Endothelial cell of umbilical vein (primary cell): ENCODE measurements at regions not wholly inside any gene's neighbourhood (a gene's known extent, or its start where the extent isn't known, plus 50 kb on each side); places are given as distances from the start of the nearest gene placed in this dataset.

Experiments
- BruUV-seq: library from RNA; stranded (reverse); fragments of 400-500 nt; replicated peaks from 2 replicates; lab custom pipeline; 2021; lab: Mats Ljungman, UMichigan
- CTCF ChIA-PET: fragments of 300-600, 350-600 bp; sonication (Branson Sonifier 250); formaldehyde crosslinking; loops from one replicate; lab custom pipeline; 2021; ENCODE audit warnings: antibody characterized with exemption, inconsistent platforms; lab: Charles Lee
- POLR2A ChIA-PET: fragments of 300-600, 350-600 bp; sonication (Branson Sonifier 250); formaldehyde crosslinking; loops from one replicate; lab custom pipeline; 2021; ENCODE audit warnings: antibody characterized with exemption, inconsistent platforms; lab: Charles Lee
- DNase-seq: peaks from one replicate; pipeline ENCODE4 v3.0.0-alpha.2; 2011; ENCODE audit warnings: low read depth, low spot score
- FAIRE-seq: peaks from 2 replicates; lab custom pipeline; 2011; peaks lifted over from hg19 to GRCh38; lab: Jason Lieb, UNC
- H2AFZ ChIP-seq: 2 replicates; pipeline ENCODE4 v1.6.0; 2012; ENCODE audit warnings: low read depth, low read length, control low read depth, inconsistent platforms
- H3K27ac ChIP-seq: 2 replicates; pipeline ENCODE4 v1.5.1; 2011; ENCODE audit warnings: low read depth, mild to moderate bottlenecking, control low read depth, low read length, moderate library complexity; ENCODE audit not compliant: insufficient read depth
- H3K27me3 ChIP-seq, 2 experiments: 2 replicates each; pipeline versions ENCODE4 v1.6.0 to v1.6.1; 2011; ENCODE audit warnings: low read length in 2 of 2, mixed read lengths in 1 of 2; ENCODE audit not compliant: control insufficient read depth in 2 of 2, insufficient read depth in 2 of 2
- H3K36me3 ChIP-seq, 2 experiments: 2 replicates in 1 of 2; 3 replicates in 1 of 2; pipeline ENCODE4 v1.5.1; 2011; ENCODE audit warnings: low read length in 2 of 2, mild to moderate bottlenecking in 1 of 2, moderate library complexity in 1 of 2; ENCODE audit not compliant: control insufficient read depth in 2 of 2, insufficient read depth in 2 of 2; ENCODE audit errors: extremely low read depth in 1 of 2
- H3K4me1 ChIP-seq: 3 replicates; pipeline ENCODE4 v1.5.1; 2011; ENCODE audit warnings: mild to moderate bottlenecking, low read length; ENCODE audit not compliant: control insufficient read depth, insufficient read depth; ENCODE audit errors: extremely low read depth
- H3K4me2 ChIP-seq: 2 replicates; pipeline ENCODE4 v1.6.1; 2011; ENCODE audit warnings: low read length, control low read depth, mixed read lengths; ENCODE audit not compliant: insufficient read depth
- H3K4me3 ChIP-seq, 3 experiments: fragments of 200-600 bp in 1 of 3; sonication (generic), shearing (Covaris generic) in 1 of 3; replicated peaks in 1 of 3; 2 replicates each; pipeline ENCODE4 v1.5.1; 2011 to 2016; ENCODE audit warnings: control low read depth in 3 of 3, low read length in 3 of 3, mild to moderate bottlenecking in 2 of 3, inconsistent platforms in 1 of 3, low read depth in 1 of 3, moderate library complexity in 1 of 3; ENCODE audit not compliant: insufficient read depth in 1 of 3
- H3K79me2 ChIP-seq: 2 replicates; pipeline ENCODE4 v1.6.0; 2012; ENCODE audit warnings: low read length, inconsistent platforms; ENCODE audit not compliant: control insufficient read depth, insufficient read depth
- H3K9ac ChIP-seq: replicated peaks from 2 replicates; pipeline ENCODE3; 2011; ENCODE audit warnings: low read length, control low read depth; ENCODE audit not compliant: insufficient read depth; ENCODE audit errors: extremely low read depth
- H3K9me1 ChIP-seq: replicated peaks from 3 replicates; pipeline ENCODE4 v1.6.0; 2011; ENCODE audit warnings: mild to moderate bottlenecking, low read length; ENCODE audit not compliant: control insufficient read depth, insufficient read depth; ENCODE audit errors: extremely low read depth
- H3K9me3 ChIP-seq: replicated peaks from 2 replicates; pipeline ENCODE4 v1.5.1; 2012; ENCODE audit warnings: low read length, inconsistent platforms; ENCODE audit not compliant: control insufficient read depth, insufficient read depth
- H4K20me1 ChIP-seq: replicated peaks from 2 replicates; pipeline ENCODE3; 2011; ENCODE audit warnings: mild to moderate bottlenecking, low read length; ENCODE audit not compliant: control insufficient read depth, insufficient read depth; ENCODE audit errors: extremely low read depth
- CTCF ChIP-seq, 2 donors: IDR thresholded peaks; 1 replicate in 1 of 2; 2 replicates in 1 of 2; pipeline ENCODE4 v1.5.1; 2011; ENCODE audit warnings: low read length in 2 of 2, mild to moderate bottlenecking in 2 of 2, moderate library complexity in 2 of 2, control low read depth in 1 of 2, inconsistent platforms in 1 of 2, low read depth in 1 of 2; ENCODE audit not compliant: insufficient read depth in 1 of 2; ENCODE audit errors: extremely low read depth in 1 of 2
- EZH2 ChIP-seq: IDR thresholded peaks from 2 replicates; pipeline ENCODE4 v1.6.1; 2012; ENCODE audit warnings: borderline replicate concordance, low read depth, mild to moderate bottlenecking, moderate library complexity, low read length, inconsistent platforms; ENCODE audit not compliant: severe bottlenecking
- GATA2 ChIP-seq: IDR thresholded peaks from 2 replicates; pipeline ENCODE4 v1.7.0; 2011; ENCODE audit warnings: low read depth, mild to moderate bottlenecking, moderate library complexity, mixed read lengths, low read length; ENCODE audit not compliant: insufficient read length, insufficient read depth
- JUN ChIP-seq: IDR thresholded peaks from 2 replicates; pipeline ENCODE4 v1.6.1; 2011; ENCODE audit warnings: borderline replicate concordance, low read depth; ENCODE audit not compliant: insufficient read length, insufficient read depth
- POLR2A ChIP-seq: IDR thresholded peaks from 2 replicates; pipeline ENCODE4 v1.6.1; 2012; ENCODE audit warnings: low read depth, mild to moderate bottlenecking, control low read depth, low read length
- dilution Hi-C: fragments of 300-500 bp; cut with MboI; formaldehyde crosslinking; loops from one replicate; pipeline ENCODE4 v1.15.0; 2019; ENCODE audit warnings: low sequenced_read_pairs; ENCODE audit not compliant: extremely low pct_ligation_motif_present
- intact Hi-C: fragments of 100-400 bp; cut with micrococcal nuclease; formaldehyde crosslinking; loops from one replicate; pipeline ENCODE4 v1.10.0; 2022

GRCh38 chr22:49163960-49164690 lies 663.5 kb downstream of the BRD1 start:
- H3K27me3 ChIP-seq, result no peaks in the 10 kb centered on the region
- H4K20me1 ChIP-seq, result no peaks in the 10 kb centered on the region
- TF ChIP-seq CTCF (IDR thresholded peaks at IDR 0.05; ENCODE audit: extremely low read depth in 1 of 2, insufficient read depth in 1 of 2, low read depth in 1 of 2, low read length in 2 of 2), result no peak
- TF ChIP-seq POLR2A, result no peak
- TF ChIP-seq EZH2, result no peak
- H3K79me2 ChIP-seq, result no peaks in the 10 kb centered on the region
- CTCF ChIA-PET, result no interaction called here
- intact Hi-C loops, result no loop called here
- no peak for FAIRE-seq
- no peak overlapping the region for H3K4me2 ChIP-seq
- no TSS peak for BruUV-seq
- no peak overlapping the region for H3K27ac ChIP-seq
- H3K9ac ChIP-seq, result no peak overlapping the region
- no peak overlapping the region for H3K4me3 ChIP-seq
- no peak for DNase-seq
- H3K9me3 ChIP-seq, result peaks cover 8% of the 10 kb centered on the region
- no peaks in the 10 kb centered on the region for H3K9me1 ChIP-seq
- dilution Hi-C loops, result no loop called here
- POLR2A ChIA-PET, result no interaction called here
- H3K4me1 ChIP-seq, result no peaks in the 10 kb centered on the region
- no peak overlapping the region for H2AFZ ChIP-seq
- no peaks in the 10 kb centered on the region for H3K36me3 ChIP-seq

- FAIRE-seq, result no peak
- H4K20me1 ChIP-seq, result no peaks in the 10 kb centered on the region
- no peaks in the 10 kb centered on the region for H3K9me1 ChIP-seq
- intact Hi-C loops, result no loop called here
- no TSS peak for BruUV-seq
- no peaks in the 10 kb centered on the region for H3K79me2 ChIP-seq
- H3K4me3 ChIP-seq, result no peak overlapping the region
- no peak for DNase-seq
- ChIA-PET POLR2A (no interaction called here), CTCF (no interaction called here)
- no peak overlapping the region for H3K4me2 ChIP-seq
- TF ChIP-seq JUN, result no peak
- TF ChIP-seq GATA2, result no peak
- TF ChIP-seq POLR2A, result no peak
- H3K9ac ChIP-seq, result no peak overlapping the region
- no peak overlapping the region for H2AFZ ChIP-seq
- dilution Hi-C loops, result no loop called here
- no peaks in the 10 kb centered on the region for H3K27me3 ChIP-seq
- H3K27ac ChIP-seq, result no peak overlapping the region
- no peaks in the 10 kb centered on the region for H3K4me1 ChIP-seq
- peaks cover 8% of the 10 kb centered on the region for H3K9me3 ChIP-seq
- H3K36me3 ChIP-seq, result no peaks in the 10 kb centered on the region
These were observed 664.3 kb downstream of the BRD1 start for GRCh38 chr22:49163258-49163959.
